GM18909 (cell line): ENCODE measurements at regions not wholly inside any gene's neighbourhood (a gene's known extent, or its start where the extent isn't known, plus 50 kb on each side); places are given as distances from the start of the nearest gene placed in this dataset.

ENCODE experiments used
- ATAC-seq: cut with Tn5 transposase; IDR thresholded peaks from one replicate; pipeline ENCODE4 v1.9.1; 2021; ENCODE audit warnings: mild to moderate bottlenecking; ENCODE audit not compliant: unreplicated experiment, poor library complexity

DNA sequence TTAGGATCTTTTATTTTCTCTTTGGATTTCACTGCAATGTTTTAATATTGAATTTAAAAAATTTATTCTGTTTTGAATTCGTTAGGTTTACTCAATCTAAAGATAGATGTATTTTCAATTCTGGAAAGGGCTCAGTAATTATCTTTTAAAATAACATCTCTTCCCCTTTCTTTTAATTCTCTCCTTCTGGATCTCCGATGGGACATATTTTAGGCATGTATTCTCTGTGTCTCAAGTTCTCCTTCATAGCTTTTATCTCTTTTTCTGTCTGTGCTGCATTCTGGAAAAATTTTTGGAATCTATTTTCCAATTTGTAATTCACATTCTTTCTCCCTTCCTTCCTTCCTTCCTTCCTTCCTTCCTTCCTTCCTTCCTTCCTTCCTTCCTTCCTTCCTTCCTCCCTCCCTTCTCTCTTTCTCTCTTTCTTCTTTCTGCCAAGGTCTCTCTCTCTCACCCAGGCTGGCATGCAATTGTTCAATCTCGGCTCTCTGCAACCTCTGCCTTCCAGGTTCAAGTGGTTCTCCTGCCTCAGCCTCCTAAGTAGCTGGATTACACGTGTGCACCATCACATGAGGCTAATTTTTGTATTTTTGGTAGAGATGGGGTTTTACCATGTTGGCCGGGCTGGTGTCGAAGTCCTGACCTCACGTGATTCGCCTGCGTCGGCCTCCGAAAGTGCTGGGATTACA lies 98.5 kb upstream of the CTTNBP2 start:
- ATAC-seq, result no peak

DNA sequence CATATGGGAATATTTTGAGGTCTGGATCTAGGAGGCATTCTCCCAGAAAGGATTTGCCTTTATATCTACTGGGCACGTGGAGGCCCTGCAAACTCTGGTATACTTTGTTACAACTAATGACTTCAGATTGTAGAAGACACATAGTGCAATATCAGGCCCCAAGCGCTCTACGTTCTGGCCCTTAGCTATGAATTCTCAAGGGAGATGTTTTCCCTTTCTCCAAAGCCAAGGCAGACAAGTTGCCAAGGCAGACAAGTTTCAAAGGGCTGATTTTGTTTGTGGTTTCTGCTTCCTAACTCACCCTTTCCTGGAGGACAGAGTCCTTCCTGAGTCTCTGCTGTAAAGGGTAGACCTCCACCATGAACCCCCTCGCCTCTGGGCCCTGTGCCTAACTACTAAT lies 99.4 kb upstream of the CTTNBP2 start:
- no peak for ATAC-seq

DNA sequence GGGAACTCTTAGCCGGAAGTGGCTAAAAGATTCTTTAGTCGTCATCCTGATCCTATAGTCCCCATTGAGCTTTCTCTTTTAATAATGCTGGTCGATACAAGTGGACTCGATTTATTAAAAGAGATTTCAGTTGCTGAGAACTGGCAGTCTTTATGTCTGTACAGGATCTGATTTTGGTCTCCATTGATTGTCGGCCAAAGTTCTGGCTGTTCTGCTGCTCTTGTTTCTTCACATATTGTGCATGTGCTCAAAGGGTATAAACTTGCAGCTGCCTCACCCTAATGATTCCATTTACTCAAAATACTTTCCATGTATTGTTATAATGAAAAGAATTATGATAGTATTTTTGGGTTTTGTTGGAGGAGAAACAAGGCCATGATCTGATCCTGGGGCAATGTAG lies 100.7 kb upstream of the CTTNBP2 start:
- ATAC-seq, result no peak

DNA sequence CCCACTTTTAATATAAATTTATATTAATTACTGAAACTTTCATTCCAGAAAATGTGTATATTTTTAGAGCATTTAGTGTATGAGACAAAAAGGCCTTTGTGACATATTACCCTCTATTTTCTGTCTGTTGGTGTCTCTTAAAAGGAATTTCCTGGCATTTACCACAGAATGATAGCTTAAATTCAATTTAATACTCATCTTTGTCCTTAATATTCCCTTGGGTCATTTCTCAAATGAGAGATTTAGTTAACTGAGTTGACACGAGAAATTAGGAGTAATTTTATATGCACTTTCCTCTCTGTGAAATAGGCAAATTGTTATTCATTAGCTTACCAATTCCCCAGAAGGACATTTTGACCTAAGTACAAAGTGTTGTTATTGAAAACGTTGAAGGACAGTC lies 101.7 kb upstream of the CTTNBP2 start:
- ATAC-seq, result no peak

DNA sequence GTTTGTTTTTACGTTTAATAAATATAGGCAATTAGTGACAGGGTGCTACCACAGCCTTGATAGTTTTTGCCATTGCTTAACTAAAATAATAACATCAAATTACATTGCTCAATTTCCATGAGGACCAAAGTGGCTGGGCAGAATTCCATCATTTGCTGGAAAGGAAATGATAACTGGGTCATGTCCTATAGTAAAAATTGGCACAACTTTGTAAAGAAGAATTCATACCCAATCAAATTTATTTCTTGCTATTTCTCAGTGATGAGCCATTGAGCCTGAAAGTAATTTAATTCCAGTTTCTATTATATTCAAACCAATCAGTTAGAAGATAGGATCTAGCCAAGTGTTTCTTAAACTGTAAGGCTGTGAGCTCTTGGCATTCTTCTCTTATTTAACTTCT lies 102.2 kb upstream of the CTTNBP2 start:
- no peak for ATAC-seq

GRCh38 chr7:117979954-117980497 lies 106.8 kb upstream of the CTTNBP2 start:
- ATAC-seq, result no peak

DNA sequence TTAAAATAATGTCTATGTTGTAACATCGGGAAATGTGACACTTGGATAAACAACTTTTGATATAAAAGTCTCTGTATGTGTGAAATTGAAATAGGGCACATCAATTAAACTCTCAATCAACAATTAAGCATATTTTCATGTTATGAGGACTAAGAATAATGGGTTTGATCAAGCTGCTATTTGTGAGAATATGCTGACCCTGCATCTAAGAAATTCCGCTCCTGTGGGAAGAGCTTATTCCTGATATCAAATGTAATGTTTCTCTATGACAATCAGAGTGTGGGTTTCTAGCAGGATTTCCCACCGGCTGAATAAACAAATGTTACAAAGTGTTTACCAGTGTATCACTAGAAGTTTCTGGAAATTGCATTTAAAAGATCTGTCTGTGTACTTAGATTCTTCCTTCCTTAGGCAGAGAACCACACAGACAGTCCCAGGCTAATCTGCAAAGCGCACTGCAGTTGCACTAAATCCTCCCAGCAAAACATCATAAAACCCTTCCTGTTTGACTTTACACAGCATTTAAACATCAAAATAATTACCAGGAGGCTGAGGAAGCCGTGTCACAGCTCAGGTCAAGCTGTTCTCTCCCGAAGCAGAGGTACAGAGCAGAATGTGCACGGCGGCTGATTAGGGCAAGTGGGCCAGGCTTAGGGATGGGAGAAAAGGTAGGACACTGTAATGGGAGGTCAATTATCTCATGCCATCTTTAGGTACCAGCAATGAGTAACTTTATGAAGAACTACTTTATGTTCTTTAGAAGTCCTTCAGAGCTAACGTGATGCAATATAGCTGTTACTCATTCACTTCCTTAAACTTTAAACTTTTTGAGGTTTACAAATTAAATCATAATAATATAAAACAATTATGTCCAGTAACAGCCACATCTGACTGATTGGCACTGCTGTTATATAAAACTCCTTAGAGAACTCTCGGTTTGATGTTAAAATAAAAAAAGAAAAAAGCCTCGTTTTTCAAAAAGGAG lies 109.1 kb upstream of the CTTNBP2 start:
- ATAC-seq, result no peak

GRCh38 chr7:117986645-117987269 lies 113.5 kb upstream of the CTTNBP2 start:
- ATAC-seq, result no peak

DNA sequence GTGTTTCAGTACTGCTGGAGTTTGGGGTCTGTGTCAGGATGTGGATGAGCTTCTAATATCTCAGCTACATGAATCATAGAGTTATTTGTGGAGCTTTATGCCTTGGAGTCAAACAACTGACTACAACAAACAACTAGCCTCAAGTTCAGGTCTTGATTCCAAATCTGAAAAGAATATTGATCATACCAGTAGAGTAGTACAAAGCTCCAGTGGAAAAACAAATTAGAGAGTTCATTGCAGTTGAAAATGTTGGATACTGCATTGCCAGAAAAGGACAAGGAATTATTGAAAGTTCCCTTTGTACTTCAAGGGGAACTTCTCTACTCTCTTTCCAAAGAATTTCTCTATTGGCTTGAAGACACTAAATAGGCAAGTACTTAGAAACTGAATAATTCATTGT lies 117.6 kb upstream of the CTTNBP2 start:
- no peak for ATAC-seq

DNA sequence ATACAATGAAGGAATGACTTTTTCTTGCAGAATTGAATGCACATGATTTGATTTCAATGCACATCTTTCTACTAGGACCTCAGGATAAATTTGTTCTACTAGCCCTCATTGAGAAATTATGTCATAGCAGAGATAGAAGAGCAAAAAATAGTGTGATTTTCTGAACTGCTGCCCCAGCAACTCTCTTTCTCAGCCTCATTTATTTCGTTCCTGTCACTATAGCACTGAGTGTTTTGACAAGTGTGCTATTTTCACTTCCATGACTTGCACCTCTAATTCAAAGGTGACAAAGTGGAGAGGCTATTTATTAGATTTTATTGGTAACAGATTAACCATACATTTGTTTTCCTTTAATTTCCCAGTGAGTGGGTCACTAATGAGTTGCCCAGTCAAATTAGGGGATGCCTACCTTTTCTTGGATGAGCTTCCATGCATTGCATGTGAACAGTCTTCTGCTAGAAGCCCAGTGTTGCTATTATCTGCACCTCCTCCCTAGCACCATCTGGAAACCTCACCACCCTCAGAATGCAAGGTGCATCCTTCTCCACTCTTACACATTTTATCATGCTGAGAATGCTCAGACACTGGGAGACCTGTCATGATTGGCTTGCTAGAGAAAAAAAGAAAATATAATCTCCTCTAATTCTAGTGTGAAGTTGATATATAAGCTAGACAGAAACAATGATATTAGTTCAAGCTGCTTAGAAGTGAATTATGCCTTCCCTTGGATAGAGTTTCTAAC lies 119.6 kb upstream of the CTTNBP2 start:
- no peak for ATAC-seq

- peak; percentile 98 for ATAC-seq
Measured at GRCh38 chr7:117993377-117994003, 120.2 kb upstream of the CTTNBP2 start.

GRCh38 chr7:117995850-117996650 lies 122.8 kb upstream of the CTTNBP2 start:
- no peak for ATAC-seq

DNA sequence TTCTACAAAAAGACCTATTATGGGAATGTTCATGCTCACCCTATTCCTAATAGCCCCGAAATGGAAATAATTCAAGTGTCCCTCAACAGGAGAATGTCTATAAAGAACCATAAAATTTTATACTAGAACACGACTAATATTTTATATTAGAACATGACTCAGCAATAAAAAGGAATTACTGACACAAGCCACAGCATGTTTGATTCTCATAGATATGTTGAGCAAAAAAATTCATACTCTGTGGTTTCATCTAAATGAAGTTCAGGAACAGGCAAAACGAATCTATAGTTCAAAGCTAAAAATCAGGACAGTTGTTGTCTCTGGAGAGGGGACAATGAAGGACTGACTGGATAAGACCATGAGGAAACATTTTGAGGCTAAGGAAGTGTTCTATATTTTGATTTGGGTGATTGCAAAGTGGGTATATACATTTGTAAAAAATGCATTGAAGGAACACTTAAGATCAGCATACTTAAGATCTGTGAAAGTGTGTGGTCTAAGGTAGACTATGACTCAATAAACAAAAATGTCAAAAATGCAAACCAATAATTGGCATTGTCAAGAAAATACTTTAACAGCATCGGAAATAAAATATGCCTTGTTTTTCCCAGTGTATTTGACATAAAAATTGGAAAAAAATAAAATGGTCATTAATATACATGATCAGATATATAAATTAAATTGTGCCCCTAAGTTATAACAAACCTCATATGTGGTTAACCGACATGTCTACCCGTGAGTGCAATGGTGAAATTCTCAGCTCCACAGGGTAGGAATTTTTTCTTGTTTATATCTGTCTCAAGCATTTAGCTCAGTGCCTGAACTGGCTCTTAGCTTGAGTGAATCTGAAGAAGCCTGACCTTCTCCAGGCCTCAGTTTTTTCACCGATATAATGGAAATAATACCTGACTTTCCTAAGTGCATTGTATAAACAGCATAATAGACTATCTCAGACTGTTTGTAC lies 124.9 kb upstream of the CTTNBP2 start:
- ATAC-seq, result no peak

GRCh38 chr7:118000480-118001202 lies 127.4 kb upstream of the CTTNBP2 start:
- no peak for ATAC-seq

GRCh38 chr7:118003476-118003875 lies 130.2 kb upstream of the CTTNBP2 start:
- ATAC-seq, result no peak

DNA sequence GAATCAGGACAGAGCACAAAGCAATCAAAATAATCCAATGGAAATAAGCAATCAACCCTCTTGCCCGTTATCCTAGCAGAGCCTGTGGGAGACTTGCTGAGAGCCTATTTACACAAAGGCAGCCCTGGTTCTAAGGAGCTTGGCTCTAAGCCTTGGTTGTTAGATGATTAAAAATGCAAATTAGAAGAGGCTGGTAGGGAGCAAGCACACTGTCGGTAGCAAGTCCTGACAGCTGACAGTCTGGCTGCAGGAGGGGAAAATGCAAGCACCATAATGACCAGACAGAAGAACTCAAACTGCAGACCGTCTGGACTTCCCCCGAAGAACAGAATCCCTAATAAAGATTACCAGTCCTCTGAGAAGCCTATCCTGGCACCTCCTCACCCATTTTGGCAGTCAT lies 131.8 kb upstream of the CTTNBP2 start:
- no peak for ATAC-seq

- ATAC-seq, result no peak
Measured at GRCh38 chr7:118006979-118007378, 133.7 kb upstream of the CTTNBP2 start.
